GM19351 (cell line): ENCODE measurements at regions not wholly inside any gene's neighbourhood (a gene's known extent, or its start where the extent isn't known, plus 50 kb on each side); places are given as distances from the start of the nearest gene placed in this dataset.

ENCODE experiments used
- ATAC-seq: cut with Tn5 transposase; IDR thresholded peaks from one replicate; pipeline ENCODE4 v1.9.1; 2021; ENCODE audit warnings: mild to moderate bottlenecking, moderate library complexity; ENCODE audit not compliant: unreplicated experiment

DNA sequence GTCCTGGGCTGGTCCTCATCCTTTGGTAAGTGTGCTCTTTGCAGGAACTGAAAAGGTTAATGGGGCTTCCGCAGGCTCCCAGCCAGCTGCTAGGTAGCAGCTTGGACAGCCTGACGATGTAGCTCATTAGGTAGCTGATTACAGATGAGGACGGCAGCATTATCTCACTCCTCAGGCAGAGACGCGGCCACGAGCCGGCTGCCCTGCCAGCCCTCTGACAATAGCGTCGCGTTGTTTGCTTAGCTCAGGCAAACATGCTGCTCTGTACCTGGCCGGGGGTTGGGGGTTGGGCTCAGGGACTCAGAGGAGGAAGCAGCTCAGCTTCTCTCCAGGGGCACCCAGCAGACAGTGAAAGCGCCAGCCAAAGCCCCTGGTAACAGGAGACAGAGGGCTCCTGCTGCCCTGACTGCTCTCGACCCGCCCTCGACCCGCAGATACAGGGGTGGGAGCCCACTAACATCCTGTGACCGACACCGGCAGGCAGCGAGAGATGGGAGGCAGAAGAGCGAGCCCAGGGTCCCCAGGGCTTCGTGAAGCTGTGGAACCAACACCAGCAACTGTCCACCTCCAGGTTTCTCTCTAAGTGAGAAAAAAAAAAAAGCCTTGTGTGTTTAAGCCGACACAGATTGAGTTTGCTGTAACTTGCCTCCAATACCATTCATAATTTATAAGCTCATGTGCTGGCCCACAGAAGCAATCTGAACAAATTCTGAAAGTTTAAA is 53.4 kb upstream of the DLK1 start:
- no peak for ATAC-seq

DNA sequence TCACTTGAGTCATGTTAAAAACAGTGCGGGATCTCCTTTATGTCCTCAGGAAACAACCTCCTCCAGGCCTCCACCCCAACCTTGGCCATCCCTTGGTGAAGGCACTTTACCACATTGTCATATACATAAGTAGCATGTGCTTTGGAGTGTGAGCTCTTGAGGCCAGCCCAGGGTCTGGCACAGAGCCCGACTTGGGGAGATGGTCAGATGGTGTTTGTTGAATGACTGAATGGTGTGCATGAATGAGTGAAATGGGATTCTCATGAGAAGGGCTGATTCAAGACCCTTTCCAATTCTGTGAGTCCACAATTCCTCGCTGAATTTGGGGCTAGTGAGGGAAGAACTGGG is 52.9 kb upstream of the DLK1 start:
- no peak for ATAC-seq

DNA sequence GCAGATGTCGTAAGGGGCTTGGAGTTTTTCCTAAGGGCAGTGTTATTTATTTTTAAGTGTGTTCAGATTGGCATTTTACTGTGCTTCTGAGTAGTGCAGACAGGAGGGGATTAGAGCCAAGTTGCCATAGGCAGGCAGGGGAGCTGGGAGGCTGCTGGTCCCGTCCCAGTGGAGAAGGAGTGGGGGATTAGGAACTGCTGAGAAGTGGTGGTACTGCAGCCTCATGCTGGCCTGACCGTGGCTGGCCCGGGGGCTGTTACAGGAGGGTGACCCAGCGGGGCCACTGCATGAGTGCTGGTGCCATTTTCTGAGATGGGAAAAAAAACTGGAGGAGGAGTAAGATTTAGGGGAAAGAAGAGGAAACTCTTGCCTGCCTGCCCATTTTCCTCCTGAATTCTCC is 52.3 kb upstream of the DLK1 start:
- ATAC-seq, result no peak

DNA sequence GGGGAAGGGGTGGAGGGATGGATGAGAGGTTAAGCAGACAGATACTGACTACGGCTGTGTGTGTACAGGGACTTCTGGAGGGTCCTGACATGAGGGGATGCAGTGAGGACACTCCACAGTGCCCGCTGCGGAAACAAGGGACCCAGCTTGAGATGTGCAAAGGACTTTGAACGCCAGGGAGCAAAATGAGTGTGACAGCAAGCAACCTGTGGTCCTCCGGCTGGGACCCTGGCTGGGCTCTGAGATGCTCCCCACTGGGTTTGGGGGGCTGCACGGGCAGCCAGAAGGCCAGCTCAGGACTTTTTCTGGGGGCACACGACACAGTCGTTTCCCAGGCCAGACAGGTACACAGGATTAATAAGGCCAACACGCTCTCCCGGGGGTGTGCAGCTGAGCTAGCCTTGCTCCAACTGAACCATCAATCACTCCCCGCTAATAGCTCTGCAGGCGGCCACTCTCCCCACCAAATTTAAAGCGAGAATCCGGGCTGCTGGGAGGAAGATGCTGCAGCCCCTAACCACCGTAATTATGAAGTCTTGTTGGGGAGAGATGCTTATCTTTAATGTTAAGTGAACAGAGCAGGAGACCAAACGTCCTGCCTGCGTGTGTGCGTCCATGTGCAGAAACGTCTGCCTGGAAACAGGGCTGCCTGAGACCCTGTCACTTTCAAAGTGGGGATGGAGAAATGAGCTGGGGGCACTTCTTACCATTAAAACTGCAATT is 51.6 kb upstream of the DLK1 start:
- ATAC-seq, result no peak

DNA sequence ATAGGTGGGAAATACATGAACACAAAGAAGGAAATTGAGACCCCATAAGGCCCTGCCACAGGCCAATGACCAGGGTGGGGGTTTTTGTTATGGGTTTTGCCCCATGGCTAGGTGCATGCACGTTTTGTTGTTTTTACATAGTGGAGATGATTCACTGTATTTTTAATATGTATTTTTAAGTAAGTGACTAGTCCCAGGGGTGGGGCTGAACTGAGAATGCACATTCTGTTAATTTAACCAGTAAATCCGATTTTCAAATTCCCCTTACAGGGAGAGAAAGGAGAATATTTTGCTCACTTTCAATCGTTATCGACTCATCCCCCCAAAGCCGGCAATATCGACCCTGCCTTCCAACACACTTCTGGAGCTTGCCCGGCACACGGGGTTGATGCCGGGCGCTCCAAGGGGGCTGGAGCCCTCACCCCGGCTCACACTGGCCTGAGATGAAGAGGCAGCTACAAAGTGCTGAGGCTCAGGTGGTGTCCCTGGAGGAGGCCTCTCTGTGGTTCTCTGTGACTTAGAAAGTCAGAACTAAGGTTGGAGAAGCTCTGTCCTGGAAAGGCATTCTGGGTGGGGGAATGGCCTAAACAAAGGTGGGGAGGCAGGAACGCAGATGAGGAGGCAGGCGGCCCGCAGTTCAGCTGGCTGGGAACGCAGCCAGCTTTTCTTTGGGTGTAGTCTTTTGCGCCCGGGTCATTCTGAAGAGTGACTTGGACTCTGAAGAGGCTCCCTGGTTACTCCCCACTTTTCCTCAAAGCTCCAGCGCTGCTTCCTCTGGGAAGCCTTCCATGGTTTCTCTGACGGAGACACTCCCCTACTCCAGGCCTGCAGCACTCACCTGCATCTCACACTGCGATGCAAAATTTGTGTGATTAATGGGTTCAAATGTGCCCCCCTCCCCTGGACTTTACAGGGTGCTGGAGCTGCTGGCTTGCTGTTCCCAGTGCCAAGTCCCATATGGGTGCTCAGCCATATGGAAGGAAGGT is 50.7 kb upstream of the DLK1 start:
- ATAC-seq, result no peak
